OCI-LY7 (cell line): ENCODE measurements at regions not wholly inside any gene's neighbourhood (a gene's known extent, or its start where the extent isn't known, plus 50 kb on each side); places are given as distances from the start of the nearest gene placed in this dataset.

Source experiments
- BruUV-seq: library from RNA; stranded (reverse); fragments of 400-500 nt; replicated peaks from 2 replicates; lab custom pipeline; 2021; lab: Mats Ljungman, UMichigan
- CTCF ChIA-PET: fragments of 300-600 bp; sonication (Branson Sonifier 250); formaldehyde crosslinking; loops from one replicate; lab custom pipeline; 2022; ENCODE audit warnings: antibody characterized with exemption; ENCODE audit not compliant: unreplicated experiment; lab: Charles Lee
- POLR2A ChIA-PET: fragments of 300-600 bp; sonication (Branson Sonifier 250); formaldehyde crosslinking; loops from one replicate; lab custom pipeline; 2022; ENCODE audit warnings: antibody characterized with exemption; lab: Charles Lee
- DNase-seq: peaks from one replicate; pipeline ENCODE4 v3.0.0-alpha.2; 2015; ENCODE audit warnings: low spot score
- H2AFZ ChIP-seq: fragments of 200-600 bp; sonication (generic), shearing (Covaris generic); 2 replicates; pipeline ENCODE4 v1.6.1; 2014; ENCODE audit warnings: mild to moderate bottlenecking, antibody characterized with exemption, low read length, moderate library complexity
- H3K27ac ChIP-seq: fragments of 200-600 bp; sonication (generic); 2 replicates; pipeline ENCODE4 v1.5.1; 2014; ENCODE audit warnings: mixed run types, low read depth, mild to moderate bottlenecking, moderate library complexity, low read length, inconsistent platforms; ENCODE audit not compliant: poor library complexity, severe bottlenecking
- H3K36me3 ChIP-seq: fragments of 200-600 bp; sonication (generic); 2 replicates; pipeline ENCODE4 v1.6.1; 2014; ENCODE audit warnings: mild to moderate bottlenecking, antibody characterized with exemption, low read length, moderate library complexity, mixed read lengths; ENCODE audit not compliant: insufficient read depth
- H3K4me1 ChIP-seq: fragments of 200-600 bp; sonication (generic); 2 replicates; pipeline ENCODE4 v1.5.1; 2014; ENCODE audit warnings: mild to moderate bottlenecking, low read length; ENCODE audit not compliant: insufficient read depth, poor library complexity, severe bottlenecking
- H3K4me2 ChIP-seq: fragments of 200-600 bp; sonication (generic); 2 replicates; pipeline ENCODE4 v1.6.1; 2014; ENCODE audit warnings: mild to moderate bottlenecking, low read length
- H3K4me3 ChIP-seq: fragments of 200-600 bp; sonication (generic); 2 replicates; pipeline ENCODE4 v1.5.1; 2014; ENCODE audit warnings: mild to moderate bottlenecking, low read depth, low read length; ENCODE audit not compliant: poor library complexity, severe bottlenecking
- H3K79me2 ChIP-seq: fragments of 200-600 bp; sonication (generic); 2 replicates; pipeline ENCODE4 v1.6.1; 2016; ENCODE audit warnings: low read depth, mild to moderate bottlenecking, low read length, moderate library complexity, mixed read lengths; ENCODE audit not compliant: insufficient read depth
- H3K9me2 ChIP-seq: fragments of 200-600 bp; sonication (generic); 2 replicates; pipeline ENCODE4 v1.6.1; 2016; ENCODE audit warnings: mild to moderate bottlenecking, low read length, mixed read lengths; ENCODE audit not compliant: insufficient read depth
- H3K9me3 ChIP-seq: fragments of 200-600 bp; sonication (generic); 2 replicates; pipeline ENCODE4 v1.6.1; 2014; ENCODE audit warnings: mild to moderate bottlenecking, mixed run types, low read length, mixed read lengths
- H4K20me1 ChIP-seq: fragments of 200-600 bp; sonication (generic); 2 replicates; pipeline ENCODE4 v1.6.1; 2014; ENCODE audit warnings: mild to moderate bottlenecking, antibody characterized with exemption, low read length, moderate library complexity, mixed read lengths; ENCODE audit not compliant: insufficient read depth
- CTCF ChIP-seq: fragments of 200-600 bp; sonication (generic); conservative IDR thresholded peaks from 2 replicates; pipeline ENCODE4 v1.5.1; 2014; ENCODE audit warnings: mild to moderate bottlenecking, antibody characterized with exemption, low read length, moderate library complexity, mixed read lengths
- EZH2phosphoT487 ChIP-seq: fragments of 200-600 bp; sonication (generic); IDR thresholded peaks from 2 replicates; pipeline ENCODE4 v1.6.1; 2018; ENCODE audit warnings: low read depth, borderline replicate concordance, mild to moderate bottlenecking, mixed run types, antibody characterized with exemption, low read length, moderate library complexity, mixed read lengths
- intact Hi-C: fragments of 100-400 bp; cut with micrococcal nuclease; formaldehyde crosslinking; loops from one replicate; pipeline ENCODE4 v1.10.0; 2022; ENCODE audit not compliant: unreplicated experiment

GRCh38 chr9:111102793-111103464, 64.7 kb upstream of the LPAR1 start:
- no peak overlapping the region for H2AFZ ChIP-seq

GRCh38 chr9:111099199-111100008, 61.1 kb upstream of the LPAR1 start:
- POLR2A ChIA-PET = interaction anchor here (0.6 kb wide), 4 partner anchors 33 to 653 kb away, joined by 3 to 8 read pairs (median 4); no protein-coding TSS in a partner anchor
- no peaks in the 10 kb centered on the region for H3K36me3 ChIP-seq
- H3K27ac ChIP-seq = no peak overlapping the region
- H2AFZ ChIP-seq = no peak overlapping the region
- no TSS peak for BruUV-seq
- CTCF ChIA-PET = no interaction called here
- no peak overlapping the region for H3K4me2 ChIP-seq
- TF ChIP-seq CTCF (no peak), EZH2phosphoT487 (no peak)
- H3K4me1 ChIP-seq = no peaks in the 10 kb centered on the region
- H3K9me3 ChIP-seq = no peaks in the 10 kb centered on the region
- no peaks in the 10 kb centered on the region for H3K79me2 ChIP-seq
- intact Hi-C loops = no loop called here
- H3K9me2 ChIP-seq = no peaks in the 10 kb centered on the region
- no peak for DNase-seq
- no peak overlapping the region for H3K4me3 ChIP-seq
- H4K20me1 ChIP-seq = no peaks in the 10 kb centered on the region

More at GRCh38 chr9:111102793-111103464, 64.7 kb upstream of the LPAR1 start:
- Histone ChIP-seq H3K4me1 (no peaks in the 10 kb centered on the region), H3K9me2 (no peaks in the 10 kb centered on the region), H3K4me3 (no peak overlapping the region), H3K79me2 (no peaks in the 10 kb centered on the region), H3K9me3 (no peaks in the 10 kb centered on the region), H3K36me3 (no peaks in the 10 kb centered on the region), H3K27ac (no peak overlapping the region), H3K4me2 (no peak overlapping the region), H4K20me1 (no peaks in the 10 kb centered on the region)
- POLR2A ChIA-PET = no interaction called here
- DNase-seq = no peak
- BruUV-seq = no TSS peak
- TF ChIP-seq EZH2phosphoT487 (no peak), CTCF (no peak)
- intact Hi-C loops = no loop called here
- CTCF ChIA-PET = no interaction called here

DNA sequence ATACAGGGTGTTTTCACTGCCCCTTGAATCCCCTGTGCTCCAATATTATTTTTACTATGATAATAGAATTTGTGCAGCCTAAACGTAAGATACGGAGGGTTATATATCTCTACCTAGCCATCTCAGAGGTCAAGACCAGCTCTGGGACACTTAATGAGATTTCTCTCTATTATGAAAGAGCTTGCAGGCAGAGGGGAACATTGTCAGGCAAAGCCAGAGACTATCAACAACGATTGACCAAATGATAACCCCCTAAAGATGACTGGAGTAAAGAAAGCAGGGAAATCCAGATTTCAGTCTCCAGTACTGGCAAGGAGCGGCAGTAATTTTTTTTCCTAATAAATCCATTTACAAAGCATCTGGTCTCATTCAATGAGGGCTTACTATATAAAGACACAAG, 59.8 kb upstream of the LPAR1 start:
- no peak for DNase-seq
- BruUV-seq = no TSS peak
- intact Hi-C loops = no loop called here
- H3K4me1 ChIP-seq = no peaks in the 10 kb centered on the region
- H3K36me3 ChIP-seq = no peaks in the 10 kb centered on the region
- no peak overlapping the region for H3K4me3 ChIP-seq
- POLR2A ChIA-PET = no interaction called here
- no peak overlapping the region for H3K4me2 ChIP-seq
- H3K9me2 ChIP-seq = no peaks in the 10 kb centered on the region
- H2AFZ ChIP-seq = no peak overlapping the region
- H3K79me2 ChIP-seq = no peaks in the 10 kb centered on the region
- H4K20me1 ChIP-seq = no peaks in the 10 kb centered on the region
- no peak overlapping the region for H3K27ac ChIP-seq
- TF ChIP-seq EZH2phosphoT487 = no peak
- no peak for TF ChIP-seq CTCF
- H3K9me3 ChIP-seq = no peaks in the 10 kb centered on the region
- CTCF ChIA-PET = no interaction called here
